HG03520 (cell line): ENCODE measurements at regions not wholly inside any gene's neighbourhood (a gene's known extent, or its start where the extent isn't known, plus 50 kb on each side); places are given as distances from the start of the nearest gene placed in this dataset.

ENCODE experiments used
- ATAC-seq: cut with Tn5 transposase; IDR thresholded peaks from one replicate; pipeline ENCODE4 v1.9.1; 2021; ENCODE audit warnings: mild to moderate bottlenecking, moderate library complexity; ENCODE audit not compliant: unreplicated experiment

- no peak for ATAC-seq
Measured at GRCh38 chr10:78160591-78160990, 126.9 kb downstream of the RPS24 start.

GRCh38 chr10:78162853-78163252 lies 129.2 kb downstream of the RPS24 start:
- ATAC-seq: no peak

- ATAC-seq: no peak
Measured at GRCh38 chr10:78164702-78165101, 131.0 kb downstream of the RPS24 start.

GRCh38 chr10:78165172-78165571 lies 131.5 kb downstream of the RPS24 start:
- ATAC-seq: no peak

GRCh38 chr10:78165617-78166016 lies 132.0 kb downstream of the RPS24 start:
- ATAC-seq: no peak

GRCh38 chr10:78166261-78166660 lies 132.6 kb downstream of the RPS24 start:
- ATAC-seq: no peak

- ATAC-seq: no peak
Measured at GRCh38 chr10:78169214-78169613, 135.6 kb downstream of the RPS24 start.

GRCh38 chr10:78170026-78170475 lies 136.4 kb downstream of the RPS24 start:
- no peak for ATAC-seq

GRCh38 chr10:78171633-78172400 lies 138.2 kb downstream of the RPS24 start:
- no peak for ATAC-seq

GRCh38 chr10:78173360-78174015 lies 139.8 kb downstream of the RPS24 start:
- no peak for ATAC-seq

- ATAC-seq: no peak
Measured at GRCh38 chr10:78175444-78176015, 141.9 kb downstream of the RPS24 start.

- ATAC-seq: no peak
Measured at GRCh38 chr10:78176320-78177317, 143.0 kb downstream of the RPS24 start.

- ATAC-seq: no peak
Measured at GRCh38 chr10:78177491-78178185, 144.0 kb downstream of the RPS24 start.

GRCh38 chr10:78178397-78178796 lies 144.7 kb downstream of the RPS24 start:
- no peak for ATAC-seq

- no peak for ATAC-seq
Measured at GRCh38 chr10:78178940-78179339, 145.3 kb downstream of the RPS24 start.

- no peak for ATAC-seq
Measured at GRCh38 chr10:78179886-78180705, 146.4 kb downstream of the RPS24 start.

- no peak for ATAC-seq
Measured at GRCh38 chr10:78181381-78182055, 147.9 kb downstream of the RPS24 start.

GRCh38 chr10:78182841-78183240 lies 149.2 kb downstream of the RPS24 start:
- ATAC-seq: no peak
